ENCODE measurements at regions not wholly inside any gene's neighbourhood (a gene's known extent, or its start where the extent isn't known, plus 50 kb on each side); places are given as distances from the start of the nearest gene placed in this dataset.

GRCh38 chr10:3336673-3337293 lies 164.2 kb upstream of the PITRM1 start:
- no peak for TF ChIP-seq CTCF (conservative IDR thresholded peaks at IDR 0.05; ENCODE audit: low read length)
- TF ChIP-seq EZH2phosphoT487 (IDR thresholded peaks at IDR 0.05; ENCODE audit: borderline replicate concordance) = no peak
